C1 segment of cervical spinal cord (tissue), 14 donors: ENCODE measurements at regions not wholly inside any gene's neighbourhood (a gene's known extent, or its start where the extent isn't known, plus 50 kb on each side); places are given as distances from the start of the nearest gene placed in this dataset.

Experiments
- DNase-seq, 14 donors: peaks; one replicate each; lab custom pipeline; 2025; lab: John Stamatoyannopoulos, UW

DNA sequence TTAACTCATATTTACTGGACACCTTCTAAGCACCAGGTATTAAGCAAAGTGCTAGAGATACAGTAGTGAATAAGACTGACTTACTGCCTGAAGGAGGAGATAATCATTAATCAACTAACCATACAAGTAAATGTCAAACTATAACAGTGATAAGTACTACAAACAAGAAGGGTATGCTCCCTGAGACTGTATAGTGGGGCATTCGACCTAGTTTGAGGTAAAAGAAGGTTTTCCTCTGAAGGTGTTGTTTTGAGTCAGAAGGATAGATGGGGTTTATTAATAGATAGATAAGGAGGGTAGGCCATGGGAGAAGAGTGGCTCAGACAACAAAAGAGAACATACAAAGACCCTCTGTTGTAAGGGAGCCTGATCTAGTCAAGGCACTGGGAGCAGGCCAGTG lies 105.4 kb downstream of the DDIT4L start:
- no peak for DNase-seq

DNA sequence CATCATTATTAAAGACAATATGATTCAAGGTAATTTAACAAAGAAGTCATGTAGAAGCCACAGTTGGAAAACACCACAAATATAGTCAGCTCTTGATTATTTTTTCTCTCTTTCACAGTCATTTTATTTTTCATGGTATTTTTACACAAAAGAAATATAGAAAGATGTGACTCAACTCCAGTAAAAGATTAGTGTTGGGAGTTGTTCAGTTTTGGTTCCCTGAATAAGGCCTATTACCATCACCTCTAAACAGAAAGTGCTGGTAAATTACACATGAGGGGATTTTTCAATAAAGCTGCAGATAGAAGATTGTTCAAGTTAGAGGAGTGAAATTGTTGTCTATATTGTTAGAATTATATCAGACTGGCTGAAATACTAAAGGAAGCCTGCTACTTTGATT lies 107.0 kb downstream of the DDIT4L start:
- no peak for DNase-seq

DNA sequence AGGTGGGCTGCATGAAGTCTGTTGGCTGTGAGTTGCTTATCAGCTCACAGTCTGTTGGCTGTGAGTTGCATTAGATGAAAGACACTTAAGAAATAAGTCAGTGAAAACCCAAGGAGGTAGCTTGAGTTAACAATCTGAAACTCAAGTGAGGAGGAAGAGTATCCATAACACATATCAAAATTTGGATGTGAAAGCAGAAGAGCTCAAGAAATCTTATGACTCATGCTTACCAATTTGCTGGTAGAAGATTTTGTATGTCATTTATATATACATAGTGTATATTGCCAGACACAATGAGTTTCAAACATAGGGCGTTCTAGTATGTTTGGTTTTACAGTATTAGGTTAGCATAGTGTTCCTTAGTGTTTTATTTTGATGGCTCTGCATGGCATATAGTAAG lies 107.4 kb downstream of the DDIT4L start:
- no peak for DNase-seq

DNA sequence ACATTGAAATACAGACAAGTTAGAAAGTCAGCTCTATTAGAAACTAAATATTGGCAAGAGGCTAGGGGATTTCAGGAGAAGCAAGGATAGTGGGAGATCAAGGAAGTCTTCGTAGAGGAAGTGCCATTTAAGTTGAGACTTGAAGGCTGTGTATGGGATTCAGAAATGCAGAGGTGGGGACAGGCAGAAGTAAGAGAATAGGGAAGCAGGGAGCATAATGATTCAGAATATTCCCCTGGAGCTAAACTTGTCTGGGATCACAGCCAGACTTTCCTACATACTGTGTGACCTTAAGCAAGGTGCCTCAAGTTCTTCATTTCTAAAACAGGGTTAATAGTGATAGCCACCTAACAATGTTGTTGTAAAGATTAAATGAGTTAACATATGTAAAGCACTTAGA lies 108.8 kb downstream of the DDIT4L start:
- DNase-seq: no peak

DNA sequence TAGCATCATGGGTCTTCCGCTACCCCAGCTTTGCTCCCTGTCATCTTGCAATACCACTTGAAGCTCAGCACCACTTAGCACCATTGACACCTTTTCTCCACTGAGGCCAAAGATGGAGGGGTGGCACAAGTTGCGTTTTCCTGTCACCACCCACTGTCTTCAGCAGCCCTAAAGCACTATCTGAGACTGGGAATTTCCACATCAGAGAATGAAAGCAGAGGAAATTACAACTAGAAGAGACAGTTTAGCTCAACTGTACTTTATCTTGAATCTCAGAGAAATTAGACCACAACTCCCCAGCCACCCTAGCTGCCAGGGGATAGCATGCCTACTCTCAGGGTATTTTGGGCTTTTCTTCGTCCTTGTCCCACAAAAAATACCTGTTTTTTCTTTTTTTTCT lies 111.0 kb downstream of the DDIT4L start:
- DNase-seq: no peak

DNA sequence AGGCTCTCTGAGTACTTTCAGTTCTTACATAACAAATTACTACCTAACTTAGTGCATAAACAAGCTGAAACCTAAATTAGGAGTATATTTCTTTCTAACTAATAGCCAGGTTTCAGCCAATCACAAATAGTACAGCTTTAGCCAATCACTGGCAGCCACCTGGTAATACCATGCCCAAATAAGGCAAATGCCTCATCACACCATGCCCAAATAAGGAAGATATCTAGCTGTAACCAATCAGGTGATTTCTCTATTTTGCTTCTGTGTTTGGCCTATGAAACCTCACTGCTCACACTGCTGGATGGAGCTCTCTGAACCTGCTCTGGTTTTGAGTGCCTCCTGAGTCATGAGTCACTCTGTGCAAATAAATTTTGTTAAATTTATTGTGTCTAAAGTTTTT lies 113.5 kb downstream of the DDIT4L start:
- no peak for DNase-seq

DNA sequence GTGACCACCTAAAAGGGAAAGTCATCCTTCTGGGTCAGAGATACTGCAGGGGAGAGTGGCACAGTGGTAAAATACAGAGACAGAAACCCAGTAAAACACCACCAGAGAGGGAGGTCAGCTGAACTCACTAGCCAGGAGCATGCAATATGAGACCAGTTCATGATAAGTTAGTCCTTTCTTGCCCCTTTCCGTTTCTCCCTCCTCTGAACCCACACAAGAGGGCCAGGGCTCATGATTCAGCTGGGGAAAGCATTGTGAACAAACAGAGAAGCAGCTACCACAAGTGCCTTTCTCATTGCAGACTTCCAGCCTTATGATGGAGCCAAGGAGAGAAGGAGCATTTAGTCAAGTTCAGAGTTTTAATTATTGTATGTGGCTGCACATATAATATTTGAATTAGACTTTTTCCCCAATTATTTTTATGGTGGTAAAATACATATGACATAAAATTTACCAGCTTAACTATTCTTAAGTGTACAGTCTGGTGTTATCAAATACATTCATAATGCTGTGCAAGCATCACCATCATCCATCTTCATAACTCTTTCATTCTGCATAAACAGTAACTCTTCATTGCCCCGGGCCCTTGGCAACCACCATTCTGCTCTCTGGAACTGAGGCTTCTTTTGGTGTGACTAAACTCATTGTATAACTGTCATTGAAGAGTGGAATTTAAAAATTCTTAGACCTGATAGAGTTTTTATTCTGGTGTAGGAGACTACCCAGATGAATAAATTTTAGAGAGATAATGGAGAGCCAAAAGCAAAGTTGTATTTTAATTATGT lies 114.6 kb downstream of the DDIT4L start:
- no peak for DNase-seq

DNA sequence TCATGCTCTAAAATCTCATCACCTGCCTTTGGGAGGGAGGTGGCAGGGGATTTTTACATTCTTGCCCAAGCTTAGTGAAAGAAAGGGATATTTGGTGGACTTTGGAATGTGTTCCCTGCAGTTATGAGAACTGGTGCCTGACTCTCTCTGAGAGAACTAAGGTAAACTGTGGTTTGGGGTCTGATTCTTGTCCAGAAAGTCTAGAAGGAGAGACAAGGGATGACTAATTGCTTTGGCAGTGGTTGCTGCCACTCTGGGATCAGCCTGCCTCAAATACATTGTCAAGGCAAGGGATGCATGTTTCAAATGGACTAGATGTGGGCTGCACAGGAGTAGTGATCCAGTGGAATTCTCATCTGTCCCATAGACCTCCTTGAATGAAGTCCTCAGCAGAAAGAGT lies 115.2 kb downstream of the DDIT4L start:
- no peak for DNase-seq

DNA sequence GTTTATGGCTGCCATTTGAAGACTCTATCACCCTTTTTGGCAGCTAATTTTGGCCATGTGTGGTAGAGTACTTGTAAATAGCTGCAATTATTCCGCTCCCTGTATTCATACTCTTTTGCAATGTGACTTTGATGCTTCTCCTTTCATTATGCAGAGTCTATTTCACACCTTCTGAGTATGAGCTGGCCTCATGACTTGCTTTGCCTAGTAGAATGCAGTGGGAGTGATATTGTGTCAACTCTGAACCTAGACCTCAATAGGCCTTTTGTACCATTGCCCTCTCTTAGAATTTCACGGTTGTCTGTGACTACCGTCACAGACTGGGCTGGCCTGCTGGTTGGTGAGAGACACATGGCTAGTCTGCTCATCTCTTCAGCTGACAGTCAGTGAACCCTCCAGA lies 118.8 kb downstream of the DDIT4L start:
- DNase-seq: no peak

DNA sequence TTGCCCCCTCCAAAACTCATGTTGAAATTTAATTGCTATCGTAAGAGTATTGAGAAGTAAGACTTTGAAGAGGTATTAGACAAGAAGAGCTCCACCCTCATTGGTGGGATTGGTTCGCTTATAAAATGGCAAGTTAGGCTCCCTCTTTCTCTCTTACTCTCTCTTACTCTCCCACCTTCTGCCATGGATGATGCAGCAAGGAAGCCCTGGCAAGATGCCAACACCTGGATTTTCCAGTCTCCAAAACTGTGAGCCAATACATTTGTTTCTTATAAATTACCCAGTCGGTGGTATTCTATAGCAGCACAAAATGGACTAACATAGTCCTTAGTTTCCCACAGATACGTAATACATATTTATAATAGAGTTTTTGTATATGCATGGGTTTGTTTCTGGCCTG lies 119.4 kb downstream of the DDIT4L start:
- no peak for DNase-seq

DNA sequence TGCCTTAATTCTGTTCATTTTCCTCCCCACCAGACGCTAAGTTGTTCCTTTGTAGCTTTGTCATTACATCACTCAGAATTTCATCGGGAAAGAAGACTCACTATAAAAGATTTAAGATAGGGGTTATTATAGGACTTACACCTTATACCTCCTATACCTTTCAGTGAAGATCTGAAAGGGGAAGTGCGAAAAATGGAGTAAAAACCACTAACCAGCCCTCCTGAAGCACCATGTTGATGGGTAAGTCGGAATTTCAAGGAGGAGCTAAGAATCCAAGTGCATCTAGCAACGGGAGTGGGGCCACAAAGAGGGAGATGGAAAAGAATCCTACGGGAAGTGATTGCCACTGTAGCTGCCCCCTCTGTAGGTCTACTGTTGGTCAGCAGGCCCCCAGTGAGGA lies 119.1 kb upstream of the H2AZ1 start:
- DNase-seq: no peak

DNA sequence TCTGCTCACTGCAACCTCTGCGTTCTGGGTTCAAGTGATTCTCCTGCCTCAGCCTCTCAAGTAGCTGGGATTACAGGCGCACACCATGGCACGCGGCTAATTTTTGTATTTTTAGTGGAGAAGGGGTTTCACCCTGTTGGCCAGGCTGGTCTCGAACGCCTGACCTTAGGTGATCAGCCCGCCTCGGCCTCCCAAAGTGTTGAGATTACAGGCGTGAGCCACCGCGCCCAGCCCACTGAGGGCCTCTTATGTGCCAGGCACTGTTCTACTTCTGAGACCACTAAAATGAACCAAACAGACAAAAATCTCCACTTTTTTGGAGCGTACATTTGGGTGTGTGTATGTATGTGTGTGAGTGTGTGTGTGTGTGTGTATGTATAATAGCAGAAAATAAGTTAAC lies 117.2 kb upstream of the H2AZ1 start:
- DNase-seq: no peak

DNA sequence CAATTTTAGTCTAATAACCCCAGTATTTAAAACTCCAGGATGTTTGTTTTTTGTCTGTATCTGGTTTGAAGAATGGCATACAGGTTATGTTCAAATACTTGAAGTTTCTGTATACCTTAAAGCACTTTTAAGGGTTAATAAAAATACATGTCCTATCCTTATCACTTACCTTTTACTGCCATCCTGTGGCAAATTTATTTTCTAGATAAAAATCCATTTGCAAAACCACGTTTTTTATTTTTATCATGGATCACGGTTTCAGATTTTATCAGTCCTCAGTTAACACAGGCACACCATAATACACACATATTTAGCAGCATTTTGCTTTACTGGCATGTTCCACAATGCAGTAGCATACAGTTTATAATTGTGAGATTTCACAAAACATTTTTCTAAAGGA lies 113.3 kb upstream of the H2AZ1 start:
- DNase-seq: no peak

DNA sequence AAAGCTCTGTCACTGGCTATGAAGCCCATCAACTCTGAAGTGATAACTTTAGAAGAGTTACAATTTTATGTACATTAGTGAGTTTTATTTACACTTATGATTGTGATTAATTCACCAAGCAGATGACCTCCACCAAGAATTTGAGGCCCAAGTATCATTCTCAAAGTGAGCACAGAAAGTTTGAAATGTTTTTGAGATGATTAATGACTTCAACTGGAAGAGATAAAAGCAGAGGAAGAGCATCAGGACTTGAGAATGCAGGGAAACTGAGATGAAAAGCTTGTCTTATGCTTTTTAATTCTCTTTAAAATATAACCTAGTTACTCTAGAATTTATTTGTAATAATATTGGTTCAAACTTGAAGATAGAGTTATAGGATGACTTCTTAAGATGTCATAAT lies 112.8 kb upstream of the H2AZ1 start:
- no peak for DNase-seq

DNA sequence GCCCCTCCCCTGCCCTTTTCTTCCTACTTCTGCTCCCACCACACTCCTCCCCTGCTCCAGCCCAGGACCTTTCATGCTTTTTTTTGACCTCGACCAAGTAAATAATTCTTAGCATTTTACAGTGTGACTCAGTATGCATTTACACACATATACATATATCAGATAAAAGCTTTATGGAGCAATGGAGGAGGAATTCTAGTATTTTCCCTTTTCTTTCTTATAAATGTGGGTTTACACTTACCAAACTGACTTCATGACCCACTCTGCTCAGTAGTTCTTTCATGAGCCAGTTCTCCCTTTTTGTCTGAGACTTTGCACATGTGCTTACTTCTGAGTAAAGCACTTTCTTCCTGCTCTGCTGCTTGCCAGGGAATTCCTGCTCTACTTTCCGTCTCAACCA lies 111.8 kb upstream of the H2AZ1 start:
- DNase-seq: no peak

DNA sequence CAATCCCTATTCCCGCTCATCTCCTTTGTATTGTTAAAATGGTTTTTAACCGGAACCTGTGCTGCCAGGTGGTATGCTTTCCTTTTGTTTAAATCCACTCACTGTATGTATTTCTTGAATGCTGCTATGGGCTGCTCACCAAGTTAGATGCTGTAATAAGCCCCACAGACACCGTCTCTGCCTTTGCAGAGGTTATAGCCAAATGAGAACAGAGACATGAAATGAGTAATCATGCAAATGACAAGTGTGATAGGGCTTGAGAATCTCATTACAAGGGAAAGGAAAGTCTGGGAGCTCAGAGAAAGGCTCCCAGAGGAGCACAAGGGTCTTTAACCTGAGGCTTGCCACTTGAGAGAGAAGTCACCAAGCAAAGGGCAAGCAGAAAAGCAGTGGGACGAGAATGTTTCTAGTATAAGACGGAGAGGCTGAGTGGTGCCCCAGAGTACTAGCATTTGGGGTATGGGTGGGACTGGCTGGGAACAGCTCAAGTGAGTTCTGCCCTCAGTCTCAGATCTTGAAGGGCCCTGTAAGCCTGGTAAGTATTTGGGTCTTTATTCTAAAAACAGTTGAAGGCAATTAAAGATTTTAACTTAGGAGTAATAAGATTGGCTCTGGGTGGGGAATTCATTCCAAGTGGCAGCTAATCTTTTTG lies 110.8 kb upstream of the H2AZ1 start:
- no peak for DNase-seq

DNA sequence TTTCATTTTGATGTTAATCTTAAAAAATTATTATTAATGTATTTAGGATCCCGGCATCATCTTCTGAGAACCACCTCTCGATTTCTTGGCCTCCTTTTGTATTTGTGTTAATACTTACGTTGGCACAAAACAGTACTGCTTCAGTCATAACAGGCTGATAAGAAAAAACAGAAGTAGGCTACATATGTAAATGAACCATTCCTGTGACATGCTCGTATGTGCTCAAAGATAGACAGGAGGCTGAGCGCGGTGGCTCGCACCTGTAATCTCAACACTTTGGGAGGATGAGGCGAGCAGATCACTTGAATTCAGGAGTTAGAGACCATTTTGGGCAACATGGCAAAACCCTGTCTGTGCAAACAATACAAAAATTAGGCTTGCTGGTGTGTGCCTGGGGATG lies 109.4 kb upstream of the H2AZ1 start:
- no peak for DNase-seq

DNA sequence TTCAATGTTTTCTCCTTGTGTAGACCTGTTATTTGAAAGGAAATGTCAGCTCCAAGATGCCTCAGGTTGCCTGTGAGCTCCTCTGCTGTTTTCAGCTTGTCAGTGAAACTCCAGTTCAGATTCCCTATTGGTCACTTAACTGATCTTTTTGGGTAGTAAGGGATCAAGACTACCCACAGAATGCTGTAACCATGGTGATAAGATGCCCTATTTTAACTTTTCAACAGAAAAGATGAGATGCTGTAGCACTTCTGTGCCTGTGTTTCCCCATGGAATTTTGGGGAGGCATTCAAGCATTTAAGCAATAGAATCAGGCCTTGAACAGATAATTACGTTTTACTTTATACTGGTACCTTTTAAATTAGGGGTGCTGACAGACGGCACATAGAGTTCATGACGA lies 106.6 kb upstream of the H2AZ1 start:
- no peak for DNase-seq

DNA sequence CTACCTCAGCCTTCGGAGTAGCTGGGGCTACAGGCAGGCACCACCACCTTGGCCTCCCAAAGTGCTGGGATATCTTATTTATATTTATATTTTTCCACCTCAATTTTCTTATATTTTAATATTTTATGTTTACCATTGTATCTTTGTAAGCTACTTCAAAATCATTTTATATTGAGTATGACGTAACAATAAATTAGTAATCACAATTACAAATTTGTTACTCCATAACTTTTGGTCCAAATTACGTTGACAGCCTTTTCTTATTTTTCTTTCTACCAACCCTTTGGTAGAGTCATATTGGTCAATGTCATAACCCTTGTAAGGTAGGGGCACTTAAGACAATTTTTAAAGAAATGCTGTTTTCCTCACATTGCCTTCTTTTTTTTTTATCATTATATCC lies 104.0 kb upstream of the H2AZ1 start:
- no peak for DNase-seq

DNA sequence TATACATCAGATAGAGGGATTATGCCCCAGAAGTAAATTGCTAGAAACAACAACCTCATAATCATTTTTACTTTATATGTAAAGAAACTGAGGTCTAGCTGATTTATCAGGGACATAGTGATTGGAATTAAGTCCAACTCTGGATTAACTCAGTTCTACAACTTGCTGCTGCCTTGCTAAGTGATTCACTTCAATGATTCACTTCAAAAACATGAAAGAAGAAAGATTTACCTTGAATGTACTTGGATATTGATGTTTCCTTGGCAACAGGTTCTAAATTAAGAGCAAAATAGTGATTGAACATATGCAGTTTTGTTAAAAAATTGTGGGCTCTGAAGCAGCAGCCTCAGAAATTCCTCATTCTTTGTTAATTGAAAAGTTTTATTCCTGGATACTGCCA lies 99.8 kb upstream of the H2AZ1 start:
- DNase-seq: no peak

DNA sequence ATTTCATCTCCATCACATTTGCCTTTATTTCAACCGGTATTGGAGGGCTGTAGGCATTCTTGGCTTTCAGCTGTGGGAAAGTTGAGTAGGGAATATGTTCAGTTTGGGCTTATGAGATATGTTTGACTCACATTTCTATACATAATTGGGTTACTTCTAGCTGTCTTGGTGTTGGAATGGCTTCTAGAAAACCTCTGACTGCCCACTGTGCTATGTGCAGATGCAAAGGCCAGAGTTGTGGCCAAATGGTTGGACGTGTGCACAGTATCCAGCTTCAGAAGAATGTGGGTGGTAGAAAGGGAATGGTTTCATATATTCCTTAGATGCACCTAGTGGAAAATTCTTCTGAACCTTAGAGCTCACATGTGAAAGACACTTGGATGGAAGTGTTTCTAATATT lies 92.6 kb upstream of the H2AZ1 start:
- no peak for DNase-seq

DNA sequence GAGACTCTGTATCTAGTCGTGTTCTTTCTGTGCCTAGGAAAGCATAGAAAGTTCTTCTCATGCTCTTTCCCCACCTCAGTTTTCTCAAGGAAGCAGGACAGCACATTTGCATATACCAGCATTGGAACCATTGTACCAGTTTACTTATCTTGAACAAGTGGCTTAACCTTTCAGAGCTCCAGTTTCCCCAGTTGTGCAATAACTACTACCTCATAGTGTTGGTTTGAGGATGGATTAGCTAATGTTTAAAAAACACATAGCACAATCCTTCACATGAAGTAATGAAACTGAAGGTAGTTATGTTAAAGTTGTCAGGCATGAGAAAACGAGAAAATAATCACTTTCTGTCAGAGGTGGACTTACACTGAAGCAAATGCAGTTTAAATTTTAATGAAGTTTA lies 92.2 kb upstream of the H2AZ1 start:
- no peak for DNase-seq

DNA sequence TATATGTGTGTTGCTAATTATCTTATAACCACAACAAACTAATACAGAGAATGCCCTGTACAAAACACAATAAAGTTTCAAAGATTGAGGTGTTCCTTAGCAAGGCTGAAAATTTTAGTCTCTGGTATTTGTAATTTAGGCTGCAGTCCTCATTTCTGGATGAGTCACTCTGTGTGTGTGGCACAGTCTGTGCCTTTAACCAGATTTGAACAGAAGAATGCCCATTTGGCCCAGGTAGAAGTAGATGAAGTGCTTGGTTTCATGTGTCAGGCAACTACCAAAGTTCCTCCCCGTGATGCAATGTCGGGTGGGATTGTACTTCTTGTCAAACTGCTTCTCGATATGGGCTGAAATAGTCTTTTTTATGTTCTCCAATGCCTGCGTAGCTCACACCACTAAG lies 91.6 kb upstream of the H2AZ1 start:
- no peak for DNase-seq
